Heart left ventricle (tissue), 13 donors: ENCODE measurements at regions not wholly inside any gene's neighbourhood (a gene's known extent, or its start where the extent isn't known, plus 50 kb on each side); places are given as distances from the start of the nearest gene placed in this dataset.

Experiments used
- CTCF ChIP-seq, 12 donors: fragments of 200-600 bp; sonication (generic) in 4 of 12; IDR thresholded peaks; one replicate each; pipeline versions ENCODE4 v1.5.0 to v1.8.0; 2018 to 2022; ENCODE audit warnings: antibody characterized with exemption in 12 of 12, mild to moderate bottlenecking in 5 of 12
- POLR2A ChIP-seq, 2 donors: fragments of 450-650 bp; IDR thresholded peaks; one replicate each; pipeline ENCODE4 v1.6.1; 2017; ENCODE audit warnings: antibody characterized with exemption in 2 of 2, mild to moderate bottlenecking in 2 of 2, moderate library complexity in 2 of 2
- donor health status: ischemic (EF 13 %, LVEDD 7.1; RV severe dilation, severe dysfunction).
- donor health status: DM: no; HTN: yes; CAD: no.
- donor health status: DM: no; HTN: no; CAD: no.
- donor health status: ischemic (EF 25% LVEDD 6.9; RV normal size, moderate dysfunction).
- donor health status: ischemic (EF 25% LVEDD 5.7; RV mildly dilated, moderate dysfunction).
- donor health status: ischemic (EF 35%, LVEDD 5.7; RV mildly dilated, moderate dysfunction).
- donor health status: nonischemic (EF 11% LVEDD 7.7; RV severe dilation, severe dysfunction).
- donor health status: DM: yes; HTN: yes; CAD: no.
- donor health status: PGD.
- donor health status: ischemic (EF 29% LVEDD 5.4; RV normal size, mild dysfunction).
- donor health status: nonischemic (EF 23%, LVEDD 6.1; RV moderate dilation, normal function).

- TF ChIP-seq CTCF (IDR thresholded peaks at IDR 0.05) (no peak), POLR2A (IDR thresholded peaks at IDR 0.05) (no peak)
These were observed 169.7 kb upstream of the PTPRK start for GRCh38 chr6:128690063-128690462.
